ENCODE measurements at regions not wholly inside any gene's neighbourhood (a gene's known extent, or its start where the extent isn't known, plus 50 kb on each side); places are given as distances from the start of the nearest gene placed in this dataset.

DNA sequence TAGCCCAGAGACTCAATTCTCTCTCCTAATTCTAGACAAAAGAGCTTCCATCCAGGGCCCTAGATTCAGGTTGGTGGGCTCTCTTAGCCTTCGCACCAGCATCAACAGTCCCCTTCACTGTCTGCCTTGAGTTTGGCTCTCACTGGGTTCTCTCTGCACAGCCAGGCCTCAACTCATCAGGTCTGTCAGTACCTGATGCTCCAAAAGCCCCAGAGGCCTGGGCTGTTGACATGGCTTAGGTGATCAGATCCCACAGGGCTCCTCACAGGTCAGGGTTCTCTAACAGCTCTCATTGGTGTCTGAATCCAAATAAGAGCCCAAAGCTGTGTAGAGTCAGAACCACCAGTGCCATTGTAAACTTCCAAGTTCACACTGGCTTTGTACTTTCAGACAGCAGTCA lies 206.6 kb upstream of the PPP2R3A start:
- Mint-ChIP-seq H3K4me1 (no peaks in the 10 kb centered on the region), H3K4me3 (no peak overlapping the region), H3K27ac (no peak overlapping the region), H3K27me3 (no peaks in the 10 kb centered on the region), H3K36me3 (ENCODE audit: low read depth) (no peaks in the 10 kb centered on the region)
- peaks cover 3% of the 10 kb centered on the region for H3K9me3 ChIP-seq (ENCODE audit: control insufficient read depth, low read length, poor library complexity, severe bottlenecking)
- DNase-seq (no peak), ATAC-seq (no peak)

- Mint-ChIP-seq H3K27me3 (no peaks in the 10 kb centered on the region), H3K27ac (no peak overlapping the region), H3K36me3 (ENCODE audit: low read depth) (no peaks in the 10 kb centered on the region), H3K4me1 (no peaks in the 10 kb centered on the region), H3K4me3 (no peak overlapping the region)
- no peak for DNase-seq
- peaks cover 3% of the 10 kb centered on the region for H3K9me3 ChIP-seq (ENCODE audit: control insufficient read depth, low read length, poor library complexity, severe bottlenecking)
- no peak for ATAC-seq
Observed at GRCh38 chr3:135759651-135760050, 205.9 kb upstream of the PPP2R3A start.

DNA sequence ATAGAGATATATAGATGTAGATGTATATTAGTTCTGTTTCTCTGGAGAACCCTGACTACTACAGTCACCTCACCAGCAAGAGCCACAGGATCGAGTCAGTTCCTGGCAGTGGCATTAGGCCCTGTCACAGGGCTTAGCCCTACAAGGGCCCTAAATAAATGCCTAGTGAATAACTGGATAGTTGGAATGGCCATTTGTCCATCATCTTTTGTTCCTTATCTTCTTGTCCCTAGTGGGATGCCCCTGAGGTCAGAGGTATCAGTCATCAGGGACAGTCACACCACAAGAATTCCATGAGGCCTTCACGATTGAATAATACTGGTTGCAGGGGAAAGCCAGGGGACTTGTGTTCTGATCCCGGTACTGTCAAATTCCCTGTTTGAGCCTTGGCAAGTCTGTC lies 204.9 kb upstream of the PPP2R3A start:
- Mint-ChIP-seq H3K36me3 (ENCODE audit: low read depth) (no peaks in the 10 kb centered on the region), H3K4me1 (no peaks in the 10 kb centered on the region), H3K27me3 (no peaks in the 10 kb centered on the region), H3K27ac (no peak overlapping the region), H3K4me3 (no peak overlapping the region)
- no peak for DNase-seq
- no peak for ATAC-seq
- H3K9me3 ChIP-seq (ENCODE audit: control insufficient read depth, low read length, poor library complexity, severe bottlenecking) = peaks cover 3% of the 10 kb centered on the region

DNA sequence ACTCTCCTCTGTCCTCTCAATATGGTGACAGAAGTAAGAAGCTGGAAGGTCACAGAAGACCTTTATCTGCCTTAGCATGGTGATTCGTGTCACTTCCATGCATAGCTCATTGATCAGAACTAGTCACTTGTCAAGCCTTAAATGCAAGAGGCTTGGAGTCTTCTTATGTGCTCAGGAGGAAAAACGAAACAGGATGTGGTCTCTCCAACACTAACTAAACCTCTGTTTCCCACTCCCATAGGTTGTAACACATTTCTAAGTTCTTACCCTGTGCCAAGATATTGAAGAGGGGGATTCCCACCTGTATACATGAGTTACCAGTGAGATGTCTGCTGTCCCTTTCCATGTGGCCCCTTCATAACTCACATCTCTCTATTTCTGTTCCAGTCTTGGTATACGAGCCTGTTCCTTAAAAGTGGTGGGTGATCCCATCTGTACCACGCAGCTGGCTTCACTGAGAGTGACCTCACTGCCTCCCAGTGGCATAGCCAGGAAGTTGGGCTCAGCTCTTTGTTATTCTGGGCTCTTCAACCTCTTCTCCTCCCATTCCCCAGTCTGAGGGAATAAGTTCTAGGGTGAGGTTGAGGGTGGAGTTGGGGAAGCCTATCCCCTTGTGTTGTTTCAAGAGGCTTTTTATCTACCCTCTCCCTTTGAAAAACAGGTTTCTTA lies 203.2 kb upstream of the PPP2R3A start:
- Mint-ChIP-seq H3K36me3 (ENCODE audit: low read depth) (no peaks in the 10 kb centered on the region), H3K4me3 (no peak overlapping the region), H3K27ac (no peak overlapping the region), H3K4me1 (no peaks in the 10 kb centered on the region), H3K27me3 (no peaks in the 10 kb centered on the region)
- DNase-seq (no peak), ATAC-seq (no peak)
- H3K9me3 ChIP-seq (ENCODE audit: control insufficient read depth, low read length, poor library complexity, severe bottlenecking) = peaks cover 7% of the 10 kb centered on the region

GRCh38 chr3:135766115-135766514 lies 199.4 kb upstream of the PPP2R3A start:
- H3K27ac Mint-ChIP-seq = no peak overlapping the region
- no peaks in the 10 kb centered on the region for H3K36me3 Mint-ChIP-seq (ENCODE audit: low read depth)
- ATAC-seq (no peak), DNase-seq (no peak)
- H3K4me1 Mint-ChIP-seq = no peaks in the 10 kb centered on the region
- H3K9me3 ChIP-seq (ENCODE audit: control insufficient read depth, low read length, poor library complexity, severe bottlenecking) = peaks cover 4% of the 10 kb centered on the region
- H3K4me3 Mint-ChIP-seq = no peak overlapping the region
- no peaks in the 10 kb centered on the region for H3K27me3 Mint-ChIP-seq

DNA sequence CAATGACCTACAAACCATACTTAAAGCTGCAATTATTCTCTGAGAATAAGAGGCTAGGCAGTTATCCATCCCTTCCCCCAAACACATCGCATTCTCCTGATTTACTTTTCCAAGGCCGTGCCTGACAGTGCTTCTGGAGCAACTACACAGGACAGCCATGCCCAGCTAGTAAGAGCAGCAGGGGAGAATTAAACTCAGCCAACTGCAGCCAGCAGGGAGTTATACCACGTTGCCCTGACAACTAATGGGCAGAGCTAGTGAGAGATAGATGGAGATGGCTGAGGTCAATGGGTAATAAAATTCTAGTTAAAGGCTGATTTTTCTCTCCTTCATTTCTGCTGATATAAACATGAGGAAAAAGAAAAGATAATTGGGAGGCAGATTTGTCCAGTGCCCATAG lies 193.8 kb upstream of the PPP2R3A start:
- no peak overlapping the region for H3K27ac Mint-ChIP-seq
- no peaks in the 10 kb centered on the region for H3K36me3 Mint-ChIP-seq (ENCODE audit: low read depth)
- ATAC-seq (no peak), DNase-seq (no peak)
- no peaks in the 10 kb centered on the region for H3K9me3 ChIP-seq (ENCODE audit: control insufficient read depth, low read length, poor library complexity, severe bottlenecking)
- H3K4me3 Mint-ChIP-seq = no peak overlapping the region
- H3K4me1 Mint-ChIP-seq = no peaks in the 10 kb centered on the region
- no peaks in the 10 kb centered on the region for H3K27me3 Mint-ChIP-seq

DNA sequence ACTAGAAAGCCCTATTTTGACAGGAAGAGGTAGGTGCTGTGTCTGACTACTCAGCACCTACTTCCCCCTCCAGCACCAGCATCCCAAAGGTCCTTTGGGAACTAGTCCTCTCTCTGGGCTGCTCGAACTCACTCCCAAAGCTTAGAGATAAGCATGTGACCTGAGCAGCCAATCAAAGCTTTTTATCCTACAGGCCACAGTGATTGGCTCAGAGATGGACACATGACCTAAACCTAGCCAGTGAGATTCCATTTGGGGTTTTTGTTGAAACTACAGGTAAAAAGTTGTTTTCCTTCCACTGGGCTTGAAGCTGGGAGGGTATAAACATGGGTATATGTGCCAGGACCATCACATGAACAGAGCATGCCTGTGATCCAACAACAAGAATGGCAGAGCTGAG lies 186.5 kb upstream of the PPP2R3A start:
- no peaks in the 10 kb centered on the region for H3K36me3 Mint-ChIP-seq (ENCODE audit: low read depth)
- H3K4me3 Mint-ChIP-seq = no peak overlapping the region
- ATAC-seq (no peak), DNase-seq (no peak)
- no peaks in the 10 kb centered on the region for H3K27me3 Mint-ChIP-seq
- H3K9me3 ChIP-seq (ENCODE audit: control insufficient read depth, low read length, poor library complexity, severe bottlenecking) = no peaks in the 10 kb centered on the region
- no peak overlapping the region for H3K27ac Mint-ChIP-seq
- no peaks in the 10 kb centered on the region for H3K4me1 Mint-ChIP-seq

GRCh38 chr3:135779590-135780235 lies 185.8 kb upstream of the PPP2R3A start:
- no peak for DNase-seq
- no peaks in the 10 kb centered on the region for H3K9me3 ChIP-seq (ENCODE audit: control insufficient read depth, low read length, poor library complexity, severe bottlenecking)
- Mint-ChIP-seq H3K36me3 (ENCODE audit: low read depth) (no peaks in the 10 kb centered on the region), H3K4me3 (no peak overlapping the region), H3K27me3 (no peaks in the 10 kb centered on the region), H3K27ac (no peak overlapping the region), H3K4me1 (no peaks in the 10 kb centered on the region)
- no peak for ATAC-seq

GRCh38 chr3:135781026-135781815 lies 184.3 kb upstream of the PPP2R3A start:
- Mint-ChIP-seq H3K27ac (no peak overlapping the region), H3K27me3 (no peaks in the 10 kb centered on the region), H3K36me3 (ENCODE audit: low read depth) (no peaks in the 10 kb centered on the region), H3K4me1 (no peaks in the 10 kb centered on the region), H3K4me3 (no peak overlapping the region)
- H3K9me3 ChIP-seq (ENCODE audit: control insufficient read depth, low read length, poor library complexity, severe bottlenecking) = no peaks in the 10 kb centered on the region
- ATAC-seq = no peak
- no peak for DNase-seq

DNA sequence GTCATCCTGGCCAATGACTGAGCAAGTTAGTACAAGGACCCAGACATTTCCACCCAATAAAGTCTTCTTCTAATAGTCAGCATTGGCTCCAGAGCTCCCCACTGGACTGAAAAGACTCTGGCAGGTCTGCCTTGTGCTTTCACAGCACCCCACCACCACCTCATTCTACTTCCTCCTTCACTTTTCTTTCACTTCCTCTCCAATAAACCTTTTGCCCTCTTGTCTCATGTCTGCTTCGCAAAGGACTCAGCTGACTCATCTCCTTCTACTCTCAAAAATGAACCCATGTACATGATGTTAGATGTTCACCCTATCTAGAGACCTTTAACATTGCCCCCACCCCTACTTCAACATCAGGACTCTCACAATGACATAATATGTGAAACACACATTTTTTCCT lies 181.0 kb upstream of the PPP2R3A start:
- ATAC-seq = no peak

GRCh38 chr3:135788146-135788545 lies 177.4 kb upstream of the PPP2R3A start:
- H3K4me3 Mint-ChIP-seq = no peak overlapping the region
- DNase-seq (no peak), ATAC-seq (no peak)
- H3K27ac Mint-ChIP-seq = no peak overlapping the region
- H3K27me3 Mint-ChIP-seq = no peaks in the 10 kb centered on the region
- H3K4me1 Mint-ChIP-seq = no peaks in the 10 kb centered on the region
- no peaks in the 10 kb centered on the region for H3K36me3 Mint-ChIP-seq (ENCODE audit: low read depth)
- no peaks in the 10 kb centered on the region for H3K9me3 ChIP-seq (ENCODE audit: control insufficient read depth, low read length, poor library complexity, severe bottlenecking)

More for the DNA sequence above, 181.0 kb upstream of the PPP2R3A start:
- no peaks in the 10 kb centered on the region for H3K9me3 ChIP-seq (ENCODE audit: control insufficient read depth, low read length, poor library complexity, severe bottlenecking)
- Mint-ChIP-seq H3K4me3 (no peak overlapping the region), H3K4me1 (no peaks in the 10 kb centered on the region), H3K27me3 (no peaks in the 10 kb centered on the region), H3K27ac (no peak overlapping the region), H3K36me3 (ENCODE audit: low read depth) (no peaks in the 10 kb centered on the region)
- DNase-seq = no peak

GRCh38 chr3:135788978-135789377 lies 176.6 kb upstream of the PPP2R3A start:
- H3K27ac Mint-ChIP-seq = no peak overlapping the region
- no peak for DNase-seq
- no peak for ATAC-seq
- no peaks in the 10 kb centered on the region for H3K27me3 Mint-ChIP-seq
- H3K36me3 Mint-ChIP-seq (ENCODE audit: low read depth) = no peaks in the 10 kb centered on the region
- no peaks in the 10 kb centered on the region for H3K9me3 ChIP-seq (ENCODE audit: control insufficient read depth, low read length, poor library complexity, severe bottlenecking)
- no peaks in the 10 kb centered on the region for H3K4me1 Mint-ChIP-seq
- no peak overlapping the region for H3K4me3 Mint-ChIP-seq

- Mint-ChIP-seq H3K4me3 (no peak overlapping the region), H3K4me1 (no peaks in the 10 kb centered on the region), H3K27ac (no peak overlapping the region), H3K36me3 (ENCODE audit: low read depth) (no peaks in the 10 kb centered on the region), H3K27me3 (no peaks in the 10 kb centered on the region)
- no peaks in the 10 kb centered on the region for H3K9me3 ChIP-seq (ENCODE audit: control insufficient read depth, low read length, poor library complexity, severe bottlenecking)
- ATAC-seq = no peak
- DNase-seq = no peak
Observed at GRCh38 chr3:135792174-135792573, 173.4 kb upstream of the PPP2R3A start.
